Nephron progenitor cell (in vitro differentiated cells): ENCODE measurements at regions not wholly inside any gene's neighbourhood (a gene's known extent, or its start where the extent isn't known, plus 50 kb on each side); places are given as distances from the start of the nearest gene placed in this dataset.
"Not testable (repeated sequence)": the region's sequence is repeated elsewhere in the genome, so short reads cannot be mapped to it uniquely, and the experiment has no call there.

Source experiments
- DNase-seq: peaks from one replicate; pipeline ENCODE4 v3.0.0; 2021
- H3K27ac Mint-ChIP-seq: 2 replicates; pipeline ENCODE4 v1.8.0; 2021; ENCODE audit warnings: mild to moderate bottlenecking, moderate library complexity, mixed read lengths
- H3K27me3 Mint-ChIP-seq: 2 replicates; pipeline ENCODE4 v1.8.0; 2021; ENCODE audit warnings: mild to moderate bottlenecking, low read depth, mixed read lengths; ENCODE audit not compliant: poor library complexity
- H3K36me3 Mint-ChIP-seq: 2 replicates; pipeline ENCODE4 v1.8.0; 2021; ENCODE audit warnings: low read depth, mixed read lengths
- H3K4me1 Mint-ChIP-seq: 2 replicates; pipeline ENCODE4 v1.8.0; 2021; ENCODE audit warnings: mixed read lengths
- H3K4me3 Mint-ChIP-seq: 2 replicates; pipeline ENCODE4 v1.8.0; 2021; ENCODE audit warnings: mild to moderate bottlenecking, moderate library complexity, mixed read lengths
- H3K9me3 Mint-ChIP-seq: 2 replicates; pipeline ENCODE4 v1.8.0; 2021; ENCODE audit warnings: mild to moderate bottlenecking, moderate library complexity, mixed read lengths
- TF ChIP-seq, protein P1 (sequence below): fragments of 200-600 bp; sonication (generic); IDR thresholded peaks from 2 replicates; pipeline ENCODE4 v1.5.0; 2021; ENCODE audit warnings: antibody characterized with exemption

GRCh38 chr1:209123601-209124000 lies 459.9 kb upstream of the CAMK1G start:
- Mint-ChIP-seq H3K4me3 (no peak overlapping the region), H3K36me3 (peaks cover 15% of the 10 kb centered on the region), H3K27me3 (peaks cover 3% of the 10 kb centered on the region), H3K27ac (no peak overlapping the region), H3K9me3 (peaks cover 17% of the 10 kb centered on the region), H3K4me1 (peaks cover 7% of the 10 kb centered on the region)
- TF ChIP-seq, protein P1, sequence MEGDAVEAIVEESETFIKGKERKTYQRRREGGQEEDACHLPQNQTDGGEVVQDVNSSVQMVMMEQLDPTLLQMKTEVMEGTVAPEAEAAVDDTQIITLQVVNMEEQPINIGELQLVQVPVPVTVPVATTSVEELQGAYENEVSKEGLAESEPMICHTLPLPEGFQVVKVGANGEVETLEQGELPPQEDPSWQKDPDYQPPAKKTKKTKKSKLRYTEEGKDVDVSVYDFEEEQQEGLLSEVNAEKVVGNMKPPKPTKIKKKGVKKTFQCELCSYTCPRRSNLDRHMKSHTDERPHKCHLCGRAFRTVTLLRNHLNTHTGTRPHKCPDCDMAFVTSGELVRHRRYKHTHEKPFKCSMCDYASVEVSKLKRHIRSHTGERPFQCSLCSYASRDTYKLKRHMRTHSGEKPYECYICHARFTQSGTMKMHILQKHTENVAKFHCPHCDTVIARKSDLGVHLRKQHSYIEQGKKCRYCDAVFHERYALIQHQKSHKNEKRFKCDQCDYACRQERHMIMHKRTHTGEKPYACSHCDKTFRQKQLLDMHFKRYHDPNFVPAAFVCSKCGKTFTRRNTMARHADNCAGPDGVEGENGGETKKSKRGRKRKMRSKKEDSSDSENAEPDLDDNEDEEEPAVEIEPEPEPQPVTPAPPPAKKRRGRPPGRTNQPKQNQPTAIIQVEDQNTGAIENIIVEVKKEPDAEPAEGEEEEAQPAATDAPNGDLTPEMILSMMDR, result no peak
- DNase-seq, result no peak

DNA sequence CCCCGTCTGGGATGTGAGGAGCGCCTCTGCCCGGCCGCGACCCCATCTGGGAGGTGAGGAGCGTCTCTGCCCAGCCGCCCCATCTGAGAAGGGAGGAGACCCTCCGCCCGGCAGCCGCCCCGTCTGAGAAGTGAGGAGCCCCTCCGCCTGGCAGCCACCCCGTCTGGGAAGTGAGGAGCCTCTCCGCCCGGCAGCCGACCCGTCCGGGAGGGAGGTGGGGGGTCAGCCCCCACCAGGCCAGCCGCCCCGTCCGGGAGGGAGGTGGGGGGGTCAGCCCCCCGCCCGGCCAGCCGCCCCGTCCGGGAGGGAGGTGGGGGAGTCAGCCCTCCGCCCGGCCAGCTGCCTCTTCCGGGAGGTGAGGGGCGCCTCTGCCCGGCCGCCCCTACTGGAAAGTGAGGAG lies 454.4 kb upstream of the CAMK1G start:
- peaks cover 38% of the 10 kb centered on the region for H3K9me3 Mint-ChIP-seq
- not testable (repeated sequence) for DNase-seq, H3K27ac Mint-ChIP-seq, H3K4me3 Mint-ChIP-seq, H3K27me3 Mint-ChIP-seq
- H3K36me3 Mint-ChIP-seq, result peaks cover 22% of the 10 kb centered on the region
- H3K4me1 Mint-ChIP-seq, result peaks cover 33% of the 10 kb centered on the region

DNA sequence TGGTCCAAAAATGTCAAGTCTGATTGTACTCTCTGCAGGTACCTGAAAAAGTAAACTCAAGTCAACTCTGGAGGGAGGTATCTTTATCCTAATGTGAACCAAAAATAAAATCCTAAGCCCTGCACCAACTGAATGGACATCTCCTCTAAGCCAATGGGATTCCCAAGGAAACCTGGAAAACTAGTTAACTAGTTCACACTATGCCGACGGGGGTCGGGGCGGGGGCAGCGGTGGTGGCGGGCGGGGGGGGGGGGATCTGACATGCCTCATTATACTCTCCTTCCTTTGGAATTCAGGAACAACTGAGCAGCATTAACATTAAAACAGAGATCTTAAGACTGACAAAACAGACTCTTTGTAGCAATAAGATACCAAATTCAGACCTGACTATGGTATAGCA lies 452.6 kb upstream of the CAMK1G start:
- Mint-ChIP-seq H3K9me3 (peaks cover 51% of the 10 kb centered on the region), H3K4me1 (peaks cover 31% of the 10 kb centered on the region), H3K27ac (no peak overlapping the region), H3K4me3 (no peak overlapping the region), H3K36me3 (peaks cover 22% of the 10 kb centered on the region), H3K27me3 (peaks cover 5% of the 10 kb centered on the region)
- DNase-seq, result no peak
- TF ChIP-seq, protein P1, result no peak

DNA sequence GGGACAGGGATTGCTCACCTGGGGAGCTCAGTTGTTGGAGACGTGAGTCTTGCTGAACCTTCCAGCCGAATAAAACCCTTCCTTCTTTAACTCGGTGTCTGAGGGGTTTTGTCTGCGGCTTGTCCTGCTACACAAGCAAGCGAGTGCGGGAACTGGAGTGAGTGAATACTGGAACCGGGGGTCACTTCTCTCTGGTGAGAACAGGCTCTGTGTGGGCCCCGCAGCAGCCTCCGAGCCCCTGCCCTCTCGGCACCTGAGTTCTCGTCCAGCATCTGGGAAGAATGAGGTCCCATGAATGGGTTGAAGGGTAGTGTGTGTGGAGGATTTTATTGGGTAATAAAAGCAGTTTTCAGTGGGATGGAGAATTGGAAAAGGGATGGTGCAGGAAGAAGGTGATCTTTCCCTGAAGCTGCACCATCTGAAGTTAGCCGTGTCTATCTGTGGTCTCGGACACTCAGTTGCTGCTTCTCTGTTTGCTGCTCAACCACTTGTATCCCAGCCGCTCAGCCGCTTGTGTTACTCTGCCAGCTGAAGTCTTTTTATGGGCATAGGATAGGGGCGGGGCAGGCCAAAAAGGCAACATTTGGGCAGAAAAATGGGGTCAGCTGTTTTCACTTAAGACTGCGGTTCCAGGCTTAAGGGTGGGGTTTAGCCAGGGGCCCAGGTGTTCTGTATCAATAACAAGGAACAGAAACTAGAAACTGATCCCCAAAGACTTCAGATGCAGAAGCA lies 450.6 kb upstream of the CAMK1G start:
- Mint-ChIP-seq H3K9me3 (peaks cover 44% of the 10 kb centered on the region), H3K27me3 (peaks cover 5% of the 10 kb centered on the region), H3K4me1 (peaks cover 31% of the 10 kb centered on the region), H3K36me3 (peaks cover 11% of the 10 kb centered on the region), H3K4me3 (no peak overlapping the region), H3K27ac (peak overlapping the region; percentile 63)
- TF ChIP-seq, protein P1, result no peak
- no peak for DNase-seq

DNA sequence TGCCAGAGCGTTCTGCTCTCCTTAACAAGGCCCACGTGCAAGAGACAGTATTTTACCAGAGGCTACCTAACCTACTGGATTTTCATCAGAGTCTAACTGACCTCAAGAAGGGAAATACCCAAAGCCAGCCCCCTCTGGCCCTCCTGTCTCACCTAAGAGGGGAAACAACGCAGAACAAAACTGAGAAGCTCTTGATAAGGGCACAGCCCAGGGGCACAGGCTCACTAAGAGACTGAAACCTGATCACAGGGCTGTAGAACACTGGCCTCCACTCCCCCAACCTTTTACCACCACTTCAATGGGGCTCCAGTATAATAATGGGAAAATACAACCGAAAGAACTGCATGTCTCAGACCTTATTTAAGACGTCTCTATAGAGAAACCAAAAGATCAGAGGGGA lies 449.5 kb upstream of the CAMK1G start:
- peaks cover 31% of the 10 kb centered on the region for H3K4me1 Mint-ChIP-seq
- H3K27ac Mint-ChIP-seq, result peak overlapping the region; percentile 81
- DNase-seq, result no peak
- peaks cover 7% of the 10 kb centered on the region for H3K36me3 Mint-ChIP-seq
- peaks cover 38% of the 10 kb centered on the region for H3K9me3 Mint-ChIP-seq
- TF ChIP-seq, protein P1, result no peak
- no peak overlapping the region for H3K4me3 Mint-ChIP-seq
- H3K27me3 Mint-ChIP-seq, result peaks cover 5% of the 10 kb centered on the region

DNA sequence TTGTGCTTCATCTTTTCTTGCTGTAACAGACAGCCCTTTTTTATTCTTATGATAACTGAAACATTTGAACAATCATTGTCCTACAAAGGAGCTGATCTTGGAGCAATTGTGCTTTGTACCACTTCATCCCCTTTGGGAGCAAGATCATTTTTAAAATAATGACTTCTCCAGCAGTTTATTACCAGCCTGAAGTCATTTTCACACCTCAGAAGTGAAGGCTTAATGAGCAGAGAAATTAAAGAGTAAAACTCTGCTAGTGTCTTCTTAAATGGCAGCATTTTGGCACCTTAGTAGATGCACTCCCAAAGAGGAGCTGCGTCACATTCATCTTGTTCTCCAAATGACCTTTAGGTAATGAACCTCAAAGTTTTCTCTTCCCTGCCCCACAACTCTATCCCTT lies 439.6 kb upstream of the CAMK1G start:
- H3K9me3 Mint-ChIP-seq, result no peaks in the 10 kb centered on the region
- TF ChIP-seq, protein P1, result no peak
- no peak for DNase-seq
- no peak overlapping the region for H3K27ac Mint-ChIP-seq
- no peaks in the 10 kb centered on the region for H3K4me1 Mint-ChIP-seq
- no peaks in the 10 kb centered on the region for H3K36me3 Mint-ChIP-seq
- H3K4me3 Mint-ChIP-seq, result no peak overlapping the region
- peaks cover 10% of the 10 kb centered on the region for H3K27me3 Mint-ChIP-seq
